ENCODE measurements at regions not wholly inside any gene's neighbourhood (a gene's known extent, or its start where the extent isn't known, plus 50 kb on each side); places are given as distances from the start of the nearest gene placed in this dataset.

GRCh38 chr2:66852953-66853352, 418.0 kb downstream of the MEIS1 start:
- no peaks in the 10 kb centered on the region for H3K9me3 ChIP-seq (ENCODE audit: control insufficient read depth, insufficient read depth, low read depth, low read length)
- POLR2A ChIA-PET, result no interaction called here
- no peak overlapping the region for H3K27ac ChIP-seq (ENCODE audit: extremely low read depth, low read depth, low read length)
- H3K4me1 ChIP-seq (ENCODE audit: control insufficient read depth, insufficient read depth, low read length), result no peaks in the 10 kb centered on the region
- H3K36me3 ChIP-seq (ENCODE audit: control insufficient read depth in 2 of 2, insufficient read depth in 1 of 2, low read length in 2 of 2), result no peaks in the 10 kb centered on the region
- CTCF ChIA-PET, result interaction anchor here (0.6 kb wide), 1 partner anchor 38 kb away, joined by 3 read pairs; no protein-coding TSS in a partner anchor
- no peak overlapping the region for H3K4me3 ChIP-seq (ENCODE audit: low read depth, low read length)
- TF ChIP-seq ZNF776 (tag by site-specific recombination; IDR thresholded peaks at IDR 0.05; ENCODE audit: borderline replicate concordance) (no peak), IKZF3 (tag by site-specific recombination; IDR thresholded peaks at IDR 0.05) (no peak)

- POLR2A ChIA-PET, result no interaction called here
- H3K9me3 ChIP-seq (ENCODE audit: control insufficient read depth, insufficient read depth, low read depth, low read length), result no peaks in the 10 kb centered on the region
- H3K27ac ChIP-seq (ENCODE audit: extremely low read depth, low read depth, low read length), result no peak overlapping the region
- H3K4me3 ChIP-seq (ENCODE audit: low read depth, low read length), result no peak overlapping the region
- CTCF ChIA-PET, result no interaction called here
- H3K36me3 ChIP-seq (ENCODE audit: control insufficient read depth in 2 of 2, insufficient read depth in 1 of 2, low read length in 2 of 2), result no peaks in the 10 kb centered on the region
- no peaks in the 10 kb centered on the region for H3K4me1 ChIP-seq (ENCODE audit: control insufficient read depth, insufficient read depth, low read length)
- TF ChIP-seq ZNF223 (tag by site-specific recombination; IDR thresholded peaks at IDR 0.05), result no peak
- TF ChIP-seq ZNF623 (tag by site-specific recombination; IDR thresholded peaks at IDR 0.05), result no peak
- no peak for TF ChIP-seq ZNF549 (tag by site-specific recombination; IDR thresholded peaks at IDR 0.05)
- TF ChIP-seq MZF1 (tag by site-specific recombination; IDR thresholded peaks at IDR 0.05; ENCODE audit: borderline replicate concordance), result no peak
- TF ChIP-seq ATF2 (tag by site-specific recombination; IDR thresholded peaks at IDR 0.05; ENCODE audit: low read depth), result no peak
- TF ChIP-seq ZNF843 (tag by site-specific recombination; IDR thresholded peaks at IDR 0.05), result no peak
- no peak for TF ChIP-seq ZNF169 (tag by site-specific recombination; IDR thresholded peaks at IDR 0.05)
- TF ChIP-seq ZNF660 (tag by site-specific recombination; IDR thresholded peaks at IDR 0.05), result no peak
- TF ChIP-seq, protein P1, sequence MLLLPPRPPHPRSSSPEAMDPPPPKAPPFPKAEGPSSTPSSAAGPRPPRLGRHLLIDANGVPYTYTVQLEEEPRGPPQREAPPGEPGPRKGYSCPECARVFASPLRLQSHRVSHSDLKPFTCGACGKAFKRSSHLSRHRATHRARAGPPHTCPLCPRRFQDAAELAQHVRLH (tag by site-specific recombination; IDR thresholded peaks at IDR 0.05), result no peak
- TF ChIP-seq ZNF776 (tag by site-specific recombination; IDR thresholded peaks at IDR 0.05; ENCODE audit: borderline replicate concordance), result no peak
Observed at GRCh38 chr2:66853585-66853984, 418.7 kb downstream of the MEIS1 start.

- no peak overlapping the region for H3K27ac ChIP-seq (ENCODE audit: extremely low read depth, low read depth, low read length)
- ChIA-PET POLR2A (no interaction called here), CTCF (no interaction called here)
- H3K36me3 ChIP-seq (ENCODE audit: control insufficient read depth in 2 of 2, insufficient read depth in 1 of 2, low read length in 2 of 2), result no peaks in the 10 kb centered on the region
- H3K4me3 ChIP-seq (ENCODE audit: low read depth, low read length), result no peak overlapping the region
- H3K9me3 ChIP-seq (ENCODE audit: control insufficient read depth, insufficient read depth, low read depth, low read length), result no peaks in the 10 kb centered on the region
- H3K4me1 ChIP-seq (ENCODE audit: control insufficient read depth, insufficient read depth, low read length), result no peaks in the 10 kb centered on the region
- TF ChIP-seq ZNF18 (tag by site-specific recombination; IDR thresholded peaks at IDR 0.05) (no peak), ZNF610 (tag by site-specific recombination; IDR thresholded peaks at IDR 0.05; ENCODE audit: borderline replicate concordance) (no peak), ZNF426 (tag by site-specific recombination; IDR thresholded peaks at IDR 0.05) (no peak), ZNF114 (tag by site-specific recombination; IDR thresholded peaks at IDR 0.05) (no peak), TRIM28 (IDR thresholded peaks at IDR 0.05; ENCODE audit: borderline replicate concordance, low read length) (no peak), MEIS1 (CRISPR knock-in tag; IDR thresholded peaks at IDR 0.05; ENCODE audit: borderline replicate concordance) (no peak), ZNF514 (tag by site-specific recombination; IDR thresholded peaks at IDR 0.05) (no peak), ZSCAN23 (tag by site-specific recombination; IDR thresholded peaks at IDR 0.05) (no peak), ZNF248 (tag by site-specific recombination; IDR thresholded peaks at IDR 0.05) (no peak), ZNF544 (tag by site-specific recombination; IDR thresholded peaks at IDR 0.05) (no peak), ZNF366 (tag by site-specific recombination; conservative IDR thresholded peaks at IDR 0.05) (no peak), SCRT2 (tag by site-specific recombination; IDR thresholded peaks at IDR 0.05) (no peak), ZFP41 (tag by site-specific recombination; IDR thresholded peaks at IDR 0.05; ENCODE audit: borderline replicate concordance) (no peak), MYNN (tag by site-specific recombination; IDR thresholded peaks at IDR 0.05; ENCODE audit: borderline replicate concordance) (no peak), ZNF140 (tag by site-specific recombination; IDR thresholded peaks at IDR 0.05) (no peak)
- TF ChIP-seq, protein P2, sequence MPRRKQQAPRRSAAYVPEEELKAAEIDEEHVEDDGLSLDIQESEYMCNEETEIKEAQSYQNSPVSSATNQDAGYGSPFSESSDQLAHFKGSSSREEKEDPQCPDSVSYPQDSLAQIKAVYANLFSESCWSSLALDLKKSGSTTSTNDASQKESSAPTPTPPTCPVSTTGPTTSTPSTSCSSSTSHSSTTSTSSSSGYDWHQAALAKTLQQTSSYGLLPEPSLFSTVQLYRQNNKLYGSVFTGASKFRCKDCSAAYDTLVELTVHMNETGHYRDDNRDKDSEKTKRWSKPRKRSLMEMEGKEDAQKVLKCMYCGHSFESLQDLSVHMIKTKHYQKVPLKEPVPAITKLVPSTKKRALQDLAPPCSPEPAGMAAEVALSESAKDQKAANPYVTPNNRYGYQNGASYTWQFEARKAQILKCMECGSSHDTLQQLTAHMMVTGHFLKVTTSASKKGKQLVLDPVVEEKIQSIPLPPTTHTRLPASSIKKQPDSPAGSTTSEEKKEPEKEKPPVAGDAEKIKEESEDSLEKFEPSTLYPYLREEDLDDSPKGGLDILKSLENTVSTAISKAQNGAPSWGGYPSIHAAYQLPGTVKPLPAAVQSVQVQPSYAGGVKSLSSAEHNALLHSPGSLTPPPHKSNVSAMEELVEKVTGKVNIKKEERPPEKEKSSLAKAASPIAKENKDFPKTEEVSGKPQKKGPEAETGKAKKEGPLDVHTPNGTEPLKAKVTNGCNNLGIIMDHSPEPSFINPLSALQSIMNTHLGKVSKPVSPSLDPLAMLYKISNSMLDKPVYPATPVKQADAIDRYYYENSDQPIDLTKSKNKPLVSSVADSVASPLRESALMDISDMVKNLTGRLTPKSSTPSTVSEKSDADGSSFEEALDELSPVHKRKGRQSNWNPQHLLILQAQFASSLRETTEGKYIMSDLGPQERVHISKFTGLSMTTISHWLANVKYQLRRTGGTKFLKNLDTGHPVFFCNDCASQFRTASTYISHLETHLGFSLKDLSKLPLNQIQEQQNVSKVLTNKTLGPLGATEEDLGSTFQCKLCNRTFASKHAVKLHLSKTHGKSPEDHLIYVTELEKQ (tag by site-specific recombination; IDR thresholded peaks at IDR 0.05; ENCODE audit: borderline replicate concordance), result no peak
Observed at GRCh38 chr2:66854298-66854697, 419.4 kb downstream of the MEIS1 start.
